ENCODE measurements at regions not wholly inside any gene's neighbourhood (a gene's known extent, or its start where the extent isn't known, plus 50 kb on each side); places are given as distances from the start of the nearest gene placed in this dataset.
A peak's percentile ranks its signal among the peaks of the same experiment; 100 is the strongest.

DNA sequence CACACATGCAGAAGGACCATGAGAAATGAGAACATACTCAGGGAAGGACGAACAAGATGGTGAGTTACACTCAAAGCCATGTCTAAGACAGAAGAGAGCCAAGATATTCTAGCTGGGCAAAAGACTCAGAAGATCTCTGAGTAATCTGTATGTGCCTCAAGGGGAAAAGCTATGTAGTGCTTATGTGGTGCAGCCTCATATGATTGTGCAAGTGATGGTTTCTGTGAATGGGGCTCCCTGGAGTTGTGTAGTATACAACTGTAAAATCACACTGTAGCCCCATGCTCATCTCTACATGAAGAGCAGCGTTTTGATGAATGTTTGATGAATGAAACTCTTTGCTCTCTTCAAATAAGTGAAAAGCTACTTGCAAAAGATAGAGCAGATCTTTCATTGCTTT is 57.5 kb downstream of the OSR1 start:
- FAIRE-seq, result no peak
- DNase-seq (ENCODE audit: low spot score), result no peak

DNA sequence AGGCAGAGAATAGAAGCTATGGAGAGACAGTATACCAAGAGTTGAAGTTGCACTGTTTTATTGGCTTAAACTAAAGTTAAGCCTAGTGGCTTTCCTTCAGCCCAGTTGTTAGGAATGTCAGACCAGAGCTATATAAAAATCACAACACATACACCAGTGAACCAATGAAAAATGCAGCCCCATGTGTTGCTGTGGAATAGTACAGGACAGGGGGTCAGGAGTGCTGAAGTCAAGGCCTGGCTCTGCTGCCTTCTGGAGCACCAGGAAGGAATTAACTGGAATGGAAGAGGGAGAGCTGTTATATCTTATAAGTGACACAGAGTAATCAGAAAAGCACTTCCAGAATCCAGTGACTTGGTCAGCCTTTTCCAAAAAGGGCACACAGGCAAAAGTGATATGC is 58.9 kb downstream of the OSR1 start:
- no peak for FAIRE-seq
- DNase-seq (ENCODE audit: low spot score), result no peak

GRCh38 chr2:19299032-19299431 is 59.4 kb downstream of the OSR1 start:
- FAIRE-seq (no peak), DNase-seq (ENCODE audit: low spot score) (no peak)

GRCh38 chr2:19297716-19298115 is 60.7 kb downstream of the OSR1 start:
- FAIRE-seq (no peak), DNase-seq (ENCODE audit: low spot score) (no peak)

DNA sequence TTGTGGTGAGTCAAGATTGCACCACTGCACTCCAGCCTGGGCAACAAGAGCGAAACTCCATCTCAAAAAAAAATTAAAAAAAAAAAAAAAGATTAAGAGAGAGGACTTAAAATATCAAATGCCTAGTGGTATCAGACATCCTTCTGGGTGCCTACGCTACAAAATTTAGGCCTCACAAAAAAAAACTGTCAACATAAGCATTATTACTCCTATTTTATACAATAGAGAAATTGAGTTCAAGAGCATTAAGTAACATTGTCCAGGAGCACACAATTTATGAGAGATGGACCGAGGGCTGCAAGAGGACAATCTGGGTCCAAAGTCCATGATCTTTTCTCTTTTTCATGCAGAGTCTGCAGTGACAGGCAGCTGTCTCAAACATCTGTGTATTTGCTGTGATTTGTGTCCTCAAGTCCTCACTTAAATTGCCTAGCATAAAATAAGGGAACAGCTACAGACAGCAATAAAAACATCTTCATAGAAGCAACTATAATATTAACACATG is 62.4 kb downstream of the OSR1 start:
- DNase-seq (ENCODE audit: low spot score) (no peak), FAIRE-seq (no peak)

- no peak for FAIRE-seq
Measured at GRCh38 chr2:19292007-19292406, 66.4 kb downstream of the OSR1 start.

GRCh38 chr2:19288291-19288690 is 70.1 kb downstream of the OSR1 start:
- FAIRE-seq, result no peak
- no peak for DNase-seq (ENCODE audit: low spot score)

More at GRCh38 chr2:19292007-19292406, 66.4 kb downstream of the OSR1 start:
- DNase-seq (ENCODE audit: low spot score), result no peak

DNA sequence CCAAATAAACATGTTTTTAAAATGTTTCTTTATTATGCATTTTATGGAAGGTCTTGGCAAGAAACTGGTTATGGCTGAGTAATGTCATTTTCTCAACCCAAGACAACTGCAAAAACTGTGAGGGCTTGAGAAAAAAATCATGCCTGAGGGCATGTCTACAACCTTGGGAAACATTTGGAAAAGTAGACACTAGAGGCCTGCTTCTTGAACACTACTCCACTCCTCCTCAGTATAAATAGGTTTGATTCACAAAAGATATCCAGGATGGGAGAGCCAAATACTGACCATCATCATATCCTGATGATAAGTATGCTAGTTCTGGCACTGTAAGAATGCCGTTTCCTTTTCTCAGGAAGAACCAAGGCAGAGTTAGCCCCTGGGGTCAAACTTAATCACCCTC is 71.1 kb downstream of the OSR1 start:
- FAIRE-seq, result no peak
- no peak for DNase-seq (ENCODE audit: low spot score)

- no peak for DNase-seq (ENCODE audit: low spot score)
- FAIRE-seq, result no peak
Measured at GRCh38 chr2:19282305-19282704, 76.1 kb downstream of the OSR1 start.

DNA sequence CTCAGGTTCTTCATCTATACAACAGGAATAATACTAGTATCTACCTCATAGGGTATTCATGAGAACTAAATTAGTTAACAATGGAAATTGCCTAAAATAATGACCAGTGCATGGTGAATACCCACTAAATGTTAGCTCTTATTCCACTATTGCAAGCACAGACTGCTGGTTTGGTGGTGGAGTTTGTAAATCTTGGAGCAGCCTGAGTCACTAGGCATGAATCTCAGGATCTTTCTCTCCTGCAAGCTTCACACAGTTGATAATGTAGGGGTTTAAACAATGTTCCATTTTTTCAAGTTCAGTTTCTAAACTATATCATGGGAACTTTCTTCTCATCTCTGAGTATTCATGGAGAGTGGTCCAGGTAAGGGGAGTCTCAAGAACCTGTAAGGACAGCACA is 84.0 kb downstream of the OSR1 start:
- no peak for DNase-seq (ENCODE audit: low spot score)

GRCh38 chr2:19272941-19273470 is 85.4 kb downstream of the OSR1 start:
- no peak for DNase-seq (ENCODE audit: low spot score)
- FAIRE-seq, result no peak

More for the DNA sequence above, 84.0 kb downstream of the OSR1 start:
- FAIRE-seq, result no peak

- no peak for DNase-seq (ENCODE audit: low spot score)
- FAIRE-seq, result no peak
Measured at GRCh38 chr2:19272039-19272438, 86.4 kb downstream of the OSR1 start.

DNA sequence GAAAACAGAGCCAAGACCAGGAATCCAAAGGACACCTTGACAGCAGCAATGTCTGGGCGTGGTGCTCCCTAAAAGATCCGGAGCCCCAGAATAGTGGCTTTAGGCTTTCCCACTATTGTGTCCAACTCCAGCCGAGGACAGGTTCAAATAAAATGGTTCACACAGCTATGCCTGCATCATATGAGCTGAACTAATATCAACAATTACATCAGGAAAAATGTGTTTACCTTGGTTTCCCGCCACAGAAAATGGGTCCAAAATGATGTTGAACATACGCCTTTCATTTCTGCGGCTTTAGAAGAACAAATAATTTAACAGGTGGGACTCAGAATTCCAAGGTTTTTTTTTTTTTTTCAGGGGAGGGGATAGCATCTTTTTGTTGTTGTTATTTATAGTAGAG is 93.6 kb downstream of the OSR1 start:
- FAIRE-seq, result no peak
- no peak for DNase-seq (ENCODE audit: low spot score)

GRCh38 chr2:19262150-19262549 is 96.3 kb downstream of the OSR1 start:
- no peak for FAIRE-seq

DNA sequence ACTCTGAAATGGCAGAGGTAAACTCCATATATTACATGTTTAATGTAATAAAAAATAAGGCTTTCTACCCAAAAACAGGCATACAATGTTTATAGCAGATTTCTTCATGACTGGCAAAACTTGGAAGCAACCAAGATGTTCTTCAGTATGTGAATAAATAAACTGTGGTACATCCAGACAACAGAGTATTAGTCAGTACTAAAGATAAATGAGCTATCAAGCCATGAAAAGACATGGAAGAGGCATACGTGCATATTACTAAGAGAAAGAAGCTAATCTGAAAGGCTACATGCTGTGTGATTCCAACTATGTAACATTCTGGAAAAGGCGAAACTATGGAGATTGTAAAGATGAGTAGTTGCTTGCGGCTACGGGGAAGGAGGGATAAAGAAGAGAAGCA is 97.4 kb downstream of the OSR1 start:
- DNase-seq (ENCODE audit: low spot score) (no peak), FAIRE-seq (no peak)

More at GRCh38 chr2:19262150-19262549, 96.3 kb downstream of the OSR1 start:
- no peak for DNase-seq (ENCODE audit: low spot score)

GRCh38 chr2:19256121-19256601 is 102.3 kb downstream of the OSR1 start:
- FAIRE-seq (peak; percentile 73), DNase-seq (ENCODE audit: low spot score) (peak; percentile 64)

- DNase-seq (ENCODE audit: low spot score) (peak; percentile 7), FAIRE-seq (peak; percentile 49)
Measured at GRCh38 chr2:19255481-19255880, 102.9 kb downstream of the OSR1 start.

GRCh38 chr2:19251554-19251953 is 106.9 kb downstream of the OSR1 start:
- FAIRE-seq, result no peak
- DNase-seq (ENCODE audit: low spot score), result no peak

DNA sequence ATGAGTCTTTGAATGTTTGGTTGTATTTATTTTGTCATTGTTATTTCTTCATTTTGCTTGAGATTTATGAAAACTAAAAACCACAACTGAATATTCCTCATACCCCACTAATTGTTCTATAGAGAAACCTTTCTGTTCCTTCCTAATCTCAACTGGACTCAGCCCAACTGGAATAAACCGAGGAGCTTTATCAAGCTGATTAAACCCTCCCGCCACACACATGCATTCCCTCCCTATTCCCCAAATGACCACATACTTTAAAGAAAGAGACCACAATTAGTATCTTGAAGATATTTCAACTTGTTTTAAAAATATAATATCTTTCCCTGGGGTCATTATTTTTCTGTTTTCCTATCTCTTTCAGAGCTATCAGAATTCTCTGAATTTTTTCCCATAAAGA is 107.5 kb downstream of the OSR1 start:
- FAIRE-seq (no peak), DNase-seq (ENCODE audit: low spot score) (no peak)

DNA sequence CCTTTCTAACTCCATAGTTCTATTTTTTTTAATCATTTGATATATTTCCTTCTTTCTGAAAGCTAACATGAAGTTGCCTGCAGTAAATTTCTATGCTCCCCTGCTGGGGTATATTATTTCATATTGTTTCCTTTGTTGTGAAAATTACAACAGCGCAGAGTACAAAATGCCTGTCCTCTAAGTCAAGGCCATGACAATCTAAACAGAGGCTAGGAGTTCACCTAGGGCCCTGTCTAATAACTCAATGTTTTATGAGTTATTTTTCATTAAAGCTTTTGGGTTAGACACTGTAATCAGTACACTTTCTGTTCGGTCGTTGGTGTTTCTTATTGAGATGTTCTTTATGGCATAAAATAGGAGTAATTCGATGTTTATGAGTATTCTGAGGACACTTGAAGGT is 111.2 kb downstream of the OSR1 start:
- DNase-seq (ENCODE audit: low spot score), result no peak
- no peak for FAIRE-seq

DNA sequence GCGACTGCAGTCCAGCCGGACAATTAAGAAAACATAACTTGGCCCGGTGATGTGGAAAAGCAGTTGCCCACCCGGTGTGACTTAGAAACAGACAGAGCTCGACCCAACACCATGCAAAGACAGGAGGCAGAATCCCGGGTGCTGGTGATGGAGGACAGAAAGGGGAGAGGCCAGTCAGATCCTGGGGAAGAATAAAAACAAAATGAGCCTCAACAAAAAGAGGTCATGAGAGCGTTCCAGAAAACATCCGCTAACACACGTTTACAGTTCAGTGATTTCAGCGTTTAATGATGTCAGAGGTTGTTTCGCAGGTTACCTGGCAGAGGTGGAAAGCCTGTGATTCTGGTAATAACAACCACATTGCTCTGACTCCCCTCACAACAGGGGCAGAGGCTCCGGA is 111.9 kb downstream of the OSR1 start:
- DNase-seq (ENCODE audit: low spot score) (no peak), FAIRE-seq (no peak)

DNA sequence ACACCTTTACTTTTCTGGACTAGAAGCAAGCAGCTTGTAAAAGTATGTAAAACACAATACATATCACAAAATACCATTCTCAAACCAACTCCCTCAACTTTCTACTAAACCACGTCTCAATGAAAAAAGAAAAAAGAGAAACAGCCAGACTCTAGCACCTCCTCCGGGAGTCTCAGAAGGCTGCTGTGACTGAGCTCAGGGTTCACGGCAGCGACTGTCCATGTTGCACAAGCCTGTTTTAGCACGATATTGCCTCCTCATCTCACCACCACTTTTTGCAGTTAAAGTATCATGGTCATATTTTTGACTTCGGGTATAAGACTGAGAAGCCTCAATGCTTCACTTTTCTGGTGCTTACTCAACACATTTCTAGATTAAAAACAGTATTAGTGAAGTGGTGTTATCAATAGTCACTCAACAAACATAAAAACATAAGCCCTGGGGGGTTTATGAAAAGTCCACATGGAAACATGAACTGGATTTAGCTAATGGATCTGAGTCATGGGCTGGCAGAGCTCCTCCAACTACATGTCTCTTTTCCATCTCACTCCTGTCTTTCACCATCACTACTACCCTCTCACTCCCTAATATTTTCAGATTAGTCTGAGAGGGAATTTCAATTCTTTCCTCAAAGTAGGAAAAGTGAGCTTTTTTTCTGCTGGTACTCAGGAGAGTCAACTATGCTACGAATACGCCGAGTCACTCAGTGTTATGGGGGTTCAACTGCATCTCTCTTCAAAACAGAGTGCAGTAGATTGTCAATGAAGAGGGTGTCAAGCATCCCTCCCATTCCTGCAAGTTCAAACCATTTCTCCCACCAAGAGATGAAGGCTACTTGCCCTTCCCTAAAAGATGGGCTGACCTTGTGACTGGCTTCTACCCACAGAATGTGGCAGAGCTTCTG is 113.7 kb downstream of the OSR1 start:
- FAIRE-seq (no peak), DNase-seq (ENCODE audit: low spot score) (no peak)
